GM18868 (cell line): ENCODE measurements at regions not wholly inside any gene's neighbourhood (a gene's known extent, or its start where the extent isn't known, plus 50 kb on each side); places are given as distances from the start of the nearest gene placed in this dataset.
A peak's percentile ranks its signal among the peaks of the same experiment; 100 is the strongest.

Source experiments
- ATAC-seq: cut with Tn5 transposase; IDR thresholded peaks from one replicate; pipeline ENCODE4 v1.9.1; 2021; ENCODE audit warnings: mild to moderate bottlenecking, moderate library complexity; ENCODE audit not compliant: unreplicated experiment

DNA sequence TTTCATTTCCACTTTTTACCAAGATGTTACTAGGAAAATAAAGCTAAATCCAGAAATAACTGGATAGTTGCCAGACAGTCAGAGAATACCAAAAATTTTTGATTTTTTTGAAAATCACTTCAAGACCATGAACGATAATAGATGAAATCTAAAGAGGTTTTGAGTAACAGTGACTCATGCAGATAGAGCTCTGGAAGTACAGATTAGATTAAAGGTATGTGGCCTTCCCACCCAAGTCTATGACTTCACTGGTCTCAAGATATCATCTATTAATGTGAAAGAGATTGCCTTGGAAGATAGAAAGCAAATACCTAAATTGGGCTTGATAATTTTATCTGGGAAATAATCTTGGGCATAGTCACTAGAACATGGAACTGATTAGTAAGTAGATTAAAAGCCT lies 415.9 kb downstream of the METTL15 start:
- ATAC-seq: no peak

DNA sequence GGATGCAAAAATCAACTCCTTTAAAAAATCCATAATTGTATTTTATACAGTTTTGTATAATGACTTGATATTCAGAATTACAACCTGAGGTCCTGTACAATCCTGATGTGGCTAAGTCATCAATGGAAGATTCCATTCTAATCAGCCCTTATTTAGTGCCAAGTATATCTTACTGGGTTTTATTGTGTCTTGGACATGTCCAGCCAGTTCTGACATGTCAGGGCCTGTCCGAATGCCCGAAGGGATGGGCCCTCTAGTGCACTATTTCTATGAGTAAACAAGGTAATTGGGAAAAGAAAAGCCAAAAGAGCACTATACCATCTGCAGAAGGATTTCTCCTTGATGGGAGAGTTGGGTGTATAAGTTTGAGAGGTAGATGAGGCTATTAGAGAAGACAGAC lies 412.9 kb downstream of the METTL15 start:
- ATAC-seq: no peak

- ATAC-seq: no peak
Observed at GRCh38 chr11:28520291-28520690, 412.1 kb downstream of the METTL15 start.

GRCh38 chr11:28518825-28519224 lies 410.6 kb downstream of the METTL15 start:
- ATAC-seq: no peak

DNA sequence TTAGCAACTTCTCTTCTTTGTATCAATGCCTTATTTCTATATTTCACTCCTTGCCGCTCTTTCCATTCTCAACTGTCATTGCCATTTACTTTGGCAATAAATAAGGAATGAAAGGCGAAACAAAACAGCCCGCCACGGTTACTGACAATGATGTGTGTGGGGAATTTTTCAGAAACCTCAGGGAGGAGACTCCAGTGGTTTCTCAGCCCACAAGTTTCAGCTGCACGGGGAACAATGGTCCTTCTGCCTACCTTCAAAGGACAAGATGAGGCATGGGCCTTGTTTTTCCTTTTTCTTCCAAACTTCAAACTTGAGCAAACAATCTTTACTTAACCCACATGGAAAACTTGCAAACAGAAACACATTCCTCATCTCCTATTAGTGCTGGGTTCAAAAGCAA lies 409.4 kb downstream of the METTL15 start:
- no peak for ATAC-seq

GRCh38 chr11:28514391-28514790 lies 406.2 kb downstream of the METTL15 start:
- ATAC-seq: no peak

- no peak for ATAC-seq
Observed at GRCh38 chr11:28512143-28512756, 404.1 kb downstream of the METTL15 start.

DNA sequence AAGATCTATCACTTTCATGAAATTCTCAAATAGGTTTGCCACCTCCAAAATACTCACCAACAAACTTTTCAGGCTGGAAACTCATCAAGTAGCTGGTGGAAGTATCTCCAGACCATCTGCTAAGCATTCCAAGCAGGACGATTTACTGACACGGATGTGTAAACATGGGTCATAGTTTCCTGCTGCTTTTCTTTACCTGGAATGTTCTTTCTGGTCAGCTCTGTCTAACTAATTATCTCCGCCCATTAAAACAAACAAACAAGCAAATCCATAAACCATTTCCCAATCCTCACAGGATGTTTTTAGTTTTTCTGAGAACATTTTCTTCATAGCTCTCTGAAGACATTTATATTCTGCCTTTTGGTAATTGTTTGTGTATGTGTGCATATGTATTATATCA lies 397.0 kb downstream of the METTL15 start:
- no peak for ATAC-seq

DNA sequence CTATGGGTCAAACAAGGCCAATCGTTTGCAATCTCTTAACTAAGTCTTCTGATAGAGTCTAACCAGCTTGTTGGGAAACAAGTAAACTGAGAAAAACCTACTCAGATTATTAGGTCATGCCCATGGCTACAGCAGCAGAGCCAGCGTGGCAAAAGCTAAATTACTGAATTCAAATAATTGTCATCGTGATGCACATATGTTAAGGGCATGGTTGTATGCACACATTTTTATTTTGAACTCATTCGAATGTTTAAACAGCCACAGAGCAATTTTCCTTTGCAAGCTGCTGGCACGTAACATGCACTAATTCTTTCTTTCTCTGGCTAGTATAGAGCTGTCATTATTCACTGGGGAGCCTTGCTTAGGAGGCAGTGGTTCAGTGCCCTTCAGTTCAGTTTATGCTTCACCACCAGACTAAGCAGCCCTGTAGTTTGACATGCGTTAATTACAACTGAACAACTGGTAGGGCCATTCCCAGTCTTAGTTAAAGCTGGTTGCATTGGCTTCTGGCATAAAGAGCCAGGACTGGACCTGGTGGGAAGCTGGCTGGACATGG lies 396.4 kb downstream of the METTL15 start:
- no peak for ATAC-seq

- ATAC-seq: no peak
Observed at GRCh38 chr11:28495333-28495732, 387.1 kb downstream of the METTL15 start.

- no peak for ATAC-seq
Observed at GRCh38 chr11:28491431-28491830, 383.2 kb downstream of the METTL15 start.

- ATAC-seq: no peak
Observed at GRCh38 chr11:28490773-28491382, 382.7 kb downstream of the METTL15 start.

- no peak for ATAC-seq
Observed at GRCh38 chr11:28488336-28488735, 380.1 kb downstream of the METTL15 start.

DNA sequence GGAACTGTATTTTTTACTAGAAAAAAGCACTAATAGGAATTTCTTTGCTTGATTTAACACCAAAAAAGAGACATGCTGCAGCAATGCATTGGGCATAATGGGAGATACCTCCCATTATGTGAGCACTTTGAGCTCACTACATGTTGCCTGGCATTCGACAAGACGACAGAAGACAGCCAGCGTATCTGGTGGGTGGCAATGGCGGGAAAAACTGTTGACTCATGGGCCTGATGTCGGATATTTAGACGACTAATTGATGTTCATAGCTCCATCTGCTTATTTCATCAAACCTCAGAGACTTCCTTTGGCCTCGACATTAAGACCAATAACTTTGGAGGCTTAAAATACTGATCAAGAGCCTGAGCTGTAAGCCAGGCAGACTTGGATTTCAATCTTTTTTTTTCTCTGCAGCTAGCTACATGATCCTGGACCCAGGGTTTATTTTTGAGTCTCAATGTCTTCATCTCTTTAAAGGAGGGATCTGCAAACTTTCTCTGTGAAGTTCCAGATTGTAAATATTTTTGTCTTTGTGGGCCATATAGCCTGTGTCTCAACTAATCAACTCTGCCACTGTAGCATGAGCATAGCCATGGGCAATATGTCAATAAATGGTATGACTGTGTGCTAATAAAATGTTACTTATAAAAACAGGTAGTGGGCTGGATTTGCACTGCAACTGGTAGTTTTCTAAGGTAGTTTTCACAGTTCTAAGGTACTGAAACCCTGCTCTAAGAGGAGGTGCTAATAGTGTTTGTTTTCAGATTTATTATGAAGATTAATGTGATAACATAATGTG lies 375.1 kb downstream of the METTL15 start:
- no peak for ATAC-seq

- ATAC-seq: no peak
Observed at GRCh38 chr11:28482666-28483065, 374.5 kb downstream of the METTL15 start.

- ATAC-seq: no peak
Observed at GRCh38 chr11:28481616-28482480, 373.7 kb downstream of the METTL15 start.

DNA sequence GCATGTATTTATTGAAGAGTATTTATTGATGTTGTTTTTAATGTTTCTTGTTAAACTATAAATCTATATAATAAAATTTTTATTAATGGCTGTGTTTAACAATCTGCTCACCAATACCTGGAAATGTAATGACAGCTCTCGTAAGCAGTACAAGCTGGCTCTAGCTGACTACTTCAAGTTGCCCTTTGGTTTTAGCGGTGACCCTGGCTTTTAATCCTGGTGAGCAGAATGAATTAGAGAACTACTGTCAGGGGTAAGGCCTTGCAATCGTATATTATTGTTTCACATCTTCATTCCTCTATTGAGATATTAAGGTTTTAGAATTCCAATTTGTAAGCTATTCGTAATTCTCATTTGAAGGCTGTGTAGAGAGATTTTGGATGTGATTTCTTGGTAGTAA lies 372.2 kb downstream of the METTL15 start:
- no peak for ATAC-seq

DNA sequence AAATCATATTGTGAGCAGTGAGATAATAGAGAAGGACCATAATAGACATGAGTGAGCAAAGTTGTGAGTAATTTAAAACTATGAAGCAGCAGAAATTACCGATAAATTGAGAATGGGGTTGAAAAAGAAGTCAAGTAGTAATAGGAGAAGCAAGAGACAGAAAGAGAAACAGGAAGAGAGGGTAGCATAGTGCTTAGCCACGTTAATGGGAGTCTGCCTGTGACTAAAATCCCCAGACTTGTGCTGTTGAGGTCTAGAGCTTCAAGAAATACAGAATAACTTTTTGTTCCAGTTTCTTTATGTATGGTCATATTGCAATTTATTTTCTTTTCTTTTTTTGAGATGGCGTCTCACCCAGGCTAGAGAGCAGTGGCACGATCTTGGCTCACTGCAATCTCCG lies 368.7 kb downstream of the METTL15 start:
- peak; percentile 46 for ATAC-seq

DNA sequence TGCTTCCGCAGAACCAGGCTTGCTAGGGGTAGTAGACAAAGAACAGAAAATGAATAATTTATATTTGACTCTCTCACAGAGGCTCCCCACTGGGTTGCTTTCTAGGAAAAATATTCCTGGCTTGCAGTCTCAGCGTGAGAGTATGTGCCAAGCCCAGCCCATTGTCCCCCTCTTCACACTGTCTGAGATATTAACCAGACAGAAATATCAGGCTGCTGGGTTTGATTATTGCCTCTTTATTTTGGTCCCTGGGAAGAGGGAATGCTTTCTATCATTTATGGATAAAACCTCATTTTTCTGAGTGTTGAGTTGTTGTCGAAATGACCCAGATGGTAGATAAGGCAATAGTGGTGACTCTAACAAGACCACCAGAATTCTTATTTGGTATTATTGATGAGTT lies 367.9 kb downstream of the METTL15 start:
- ATAC-seq: no peak

GRCh38 chr11:28472904-28473303 lies 364.7 kb downstream of the METTL15 start:
- no peak for ATAC-seq

GRCh38 chr11:28471537-28471936 lies 363.3 kb downstream of the METTL15 start:
- ATAC-seq: no peak
